ENCODE measurements at regions not wholly inside any gene's neighbourhood (a gene's known extent, or its start where the extent isn't known, plus 50 kb on each side); places are given as distances from the start of the nearest gene placed in this dataset.
A peak's percentile ranks its signal among the peaks of the same experiment; 100 is the strongest.

- ATAC-seq, result no peak
- Histone ChIP-seq H3K4me3 (no peak overlapping the region), H3K36me3 (no peaks in the 10 kb centered on the region), H3K4me1 (no peaks in the 10 kb centered on the region), H3K27me3 (no peaks in the 10 kb centered on the region), H3K9me3 (no peaks in the 10 kb centered on the region), H3K27ac (no peak overlapping the region)
- no peak for DNase-seq
- intact Hi-C loops (cut with DNase I), result no loop called here
- TF ChIP-seq, protein P1, sequence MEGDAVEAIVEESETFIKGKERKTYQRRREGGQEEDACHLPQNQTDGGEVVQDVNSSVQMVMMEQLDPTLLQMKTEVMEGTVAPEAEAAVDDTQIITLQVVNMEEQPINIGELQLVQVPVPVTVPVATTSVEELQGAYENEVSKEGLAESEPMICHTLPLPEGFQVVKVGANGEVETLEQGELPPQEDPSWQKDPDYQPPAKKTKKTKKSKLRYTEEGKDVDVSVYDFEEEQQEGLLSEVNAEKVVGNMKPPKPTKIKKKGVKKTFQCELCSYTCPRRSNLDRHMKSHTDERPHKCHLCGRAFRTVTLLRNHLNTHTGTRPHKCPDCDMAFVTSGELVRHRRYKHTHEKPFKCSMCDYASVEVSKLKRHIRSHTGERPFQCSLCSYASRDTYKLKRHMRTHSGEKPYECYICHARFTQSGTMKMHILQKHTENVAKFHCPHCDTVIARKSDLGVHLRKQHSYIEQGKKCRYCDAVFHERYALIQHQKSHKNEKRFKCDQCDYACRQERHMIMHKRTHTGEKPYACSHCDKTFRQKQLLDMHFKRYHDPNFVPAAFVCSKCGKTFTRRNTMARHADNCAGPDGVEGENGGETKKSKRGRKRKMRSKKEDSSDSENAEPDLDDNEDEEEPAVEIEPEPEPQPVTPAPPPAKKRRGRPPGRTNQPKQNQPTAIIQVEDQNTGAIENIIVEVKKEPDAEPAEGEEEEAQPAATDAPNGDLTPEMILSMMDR (IDR thresholded peaks at IDR 0.05), result no peak
Observed at GRCh38 chr5:98992552-98992951, 63.7 kb upstream of the CHD1 start.

DNA sequence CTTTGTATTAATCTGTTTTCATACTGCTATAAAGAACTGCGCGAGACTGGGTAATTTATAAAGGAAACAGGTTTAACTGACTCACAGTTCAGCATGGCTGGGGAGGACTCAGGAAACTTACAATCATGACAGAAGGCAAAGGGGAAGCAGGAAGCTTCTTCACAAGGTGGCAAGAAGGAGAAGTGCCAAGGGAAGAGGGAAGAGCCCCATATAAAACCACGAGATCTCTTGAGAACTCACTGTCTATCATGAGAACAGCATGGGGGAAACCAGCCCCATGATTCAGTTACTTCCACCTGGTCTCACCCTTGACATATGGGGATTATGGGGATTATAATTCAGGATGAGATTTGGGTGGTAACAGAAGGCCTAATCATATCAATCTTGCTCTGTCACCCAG, 60.9 kb upstream of the CHD1 start:
- Histone ChIP-seq H3K27me3 (no peaks in the 10 kb centered on the region), H3K4me1 (no peaks in the 10 kb centered on the region), H3K27ac (no peak overlapping the region), H3K4me3 (no peak overlapping the region), H3K9me3 (no peaks in the 10 kb centered on the region), H3K36me3 (no peaks in the 10 kb centered on the region)
- no peak for DNase-seq
- peak; percentile 76 for ATAC-seq
- intact Hi-C loops (cut with DNase I), result no loop called here
- TF ChIP-seq, protein P1 (IDR thresholded peaks at IDR 0.05), result no peak

DNA sequence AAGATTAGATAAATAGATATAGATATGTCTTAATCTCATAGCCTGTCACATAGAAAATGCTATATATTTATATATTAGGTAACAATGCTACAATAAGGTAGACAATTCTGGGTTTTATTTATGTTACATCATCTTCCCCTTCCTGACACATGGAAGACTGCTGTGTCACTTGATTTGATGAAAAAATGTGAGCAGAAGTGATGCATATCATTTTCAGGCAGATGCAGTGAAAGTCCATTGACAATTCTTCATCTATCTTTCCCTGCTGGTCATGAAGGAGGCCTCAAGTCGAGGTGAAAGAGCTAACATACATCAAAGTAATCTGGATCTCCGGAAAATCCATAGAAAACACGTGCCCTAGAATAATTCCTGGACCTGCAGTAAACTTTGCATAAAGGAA, 57.8 kb upstream of the CHD1 start:
- TF ChIP-seq, protein P1 (IDR thresholded peaks at IDR 0.05), result no peak
- ATAC-seq, result no peak
- H3K4me3 ChIP-seq, result no peak overlapping the region
- H3K27ac ChIP-seq, result no peak overlapping the region
- no peaks in the 10 kb centered on the region for H3K27me3 ChIP-seq
- no peak for DNase-seq
- no peaks in the 10 kb centered on the region for H3K36me3 ChIP-seq
- H3K4me1 ChIP-seq, result no peaks in the 10 kb centered on the region
- H3K9me3 ChIP-seq, result no peaks in the 10 kb centered on the region
- intact Hi-C loops (cut with DNase I), result no loop called here

- ATAC-seq (no peak), DNase-seq (no peak)
- TF ChIP-seq, protein P1 (IDR thresholded peaks at IDR 0.05), result no peak
- Histone ChIP-seq H3K36me3 (no peaks in the 10 kb centered on the region), H3K4me3 (no peak overlapping the region), H3K4me1 (no peaks in the 10 kb centered on the region), H3K9me3 (no peaks in the 10 kb centered on the region), H3K27me3 (no peaks in the 10 kb centered on the region), H3K27ac (no peak overlapping the region)
- intact Hi-C loops (cut with DNase I), result no loop called here
Observed at GRCh38 chr5:98982880-98983279, 54.1 kb upstream of the CHD1 start.
